ENCODE measurements at regions not wholly inside any gene's neighbourhood (a gene's known extent, or its start where the extent isn't known, plus 50 kb on each side); places are given as distances from the start of the nearest gene placed in this dataset.

- WGBS, 2 donors, result 78 to 84% methylated on average over 7 to 13 of the region's 13 CpGs
- H3K4me1 ChIP-seq, result no peaks in the 10 kb centered on the region
Measured at GRCh38 chr9:93900971-93901861, 53.9 kb downstream of the BARX1 start.

GRCh38 chr9:93900436-93900819, 54.7 kb downstream of the BARX1 start:
- Histone ChIP-seq H3K9me3 (no peaks in the 10 kb centered on the region), H3K4me3 (no peak overlapping the region), H3K36me3 (replicated peaks in 1 of 2; ENCODE audit: insufficient read depth in 1 of 2, low read depth in 2 of 2) (no peaks in the 10 kb centered on the region), H3K4me1 (peaks cover 6% of the 10 kb centered on the region), H3K27ac (no peak overlapping the region), H3K27me3 (no peaks in the 10 kb centered on the region)
- 96 to 100% methylated on average over 5 of the region's 5 CpGs for WGBS, 2 donors
- no peak for TF ChIP-seq CTCF (IDR thresholded peaks at IDR 0.05)
- no peak for TF ChIP-seq POLR2A (IDR thresholded peaks at IDR 0.05)
- intact Hi-C loops (cut with DNase I), result no loop called here
- no peak for ATAC-seq
- peak in 1 of 4 donors; percentile 4 for DNase-seq

More at GRCh38 chr9:93900971-93901861, 53.9 kb downstream of the BARX1 start:
- DNase-seq, result peak in 2 of 4 donors; percentile 6 to 7
- no peak overlapping the region for H3K4me3 ChIP-seq
- intact Hi-C loops (cut with DNase I), result no loop called here
- H3K9me3 ChIP-seq, result no peaks in the 10 kb centered on the region
- H3K27me3 ChIP-seq, result no peaks in the 10 kb centered on the region
- ATAC-seq, result no peak
- H3K27ac ChIP-seq, result no peak overlapping the region
- no peaks in the 10 kb centered on the region for H3K36me3 ChIP-seq (replicated peaks in 1 of 2; ENCODE audit: insufficient read depth in 1 of 2, low read depth in 2 of 2)
- TF ChIP-seq CTCF (IDR thresholded peaks at IDR 0.05) (no peak), POLR2A (IDR thresholded peaks at IDR 0.05) (no peak)

- intact Hi-C loops (cut with DNase I), result no loop called here
- Histone ChIP-seq H3K4me3 (no peak overlapping the region), H3K27ac (no peak overlapping the region), H3K4me1 (peaks cover 12% of the 10 kb centered on the region), H3K36me3 (replicated peaks in 1 of 2; ENCODE audit: insufficient read depth in 1 of 2, low read depth in 2 of 2) (no peaks in the 10 kb centered on the region), H3K27me3 (no peaks in the 10 kb centered on the region), H3K9me3 (no peaks in the 10 kb centered on the region)
- TF ChIP-seq POLR2A (IDR thresholded peaks at IDR 0.05), result no peak
- TF ChIP-seq CTCF (IDR thresholded peaks at IDR 0.05), result no peak
- 91 to 92% methylated on average over 6 to 8 of the region's 8 CpGs for WGBS, 2 donors
- DNase-seq, result peak in 2 of 4 donors; percentile 2 to 7
- no peak for ATAC-seq
Measured at GRCh38 chr9:93899609-93900435, 55.3 kb downstream of the BARX1 start.

GRCh38 chr9:93898502-93899426, 56.4 kb downstream of the BARX1 start:
- no peak overlapping the region for H3K27ac ChIP-seq
- no peak for TF ChIP-seq POLR2A (IDR thresholded peaks at IDR 0.05)
- no peak for TF ChIP-seq CTCF (IDR thresholded peaks at IDR 0.05)
- no peaks in the 10 kb centered on the region for H3K27me3 ChIP-seq
- WGBS, 2 donors, result 81 to 89% methylated on average over 17 of the region's 17 CpGs
- H3K4me3 ChIP-seq, result no peak overlapping the region
- intact Hi-C loops (cut with DNase I), result no loop called here
- H3K36me3 ChIP-seq (replicated peaks in 1 of 2; ENCODE audit: insufficient read depth in 1 of 2, low read depth in 2 of 2), result no peaks in the 10 kb centered on the region
- no peaks in the 10 kb centered on the region for H3K9me3 ChIP-seq
- peaks cover 20% of the 10 kb centered on the region for H3K4me1 ChIP-seq
- DNase-seq, result peak in 2 of 4 donors; percentile 2 to 3
- ATAC-seq, result no peak

Data from body of pancreas (tissue), 4 donors.